ENCODE measurements at regions not wholly inside any gene's neighbourhood (a gene's known extent, or its start where the extent isn't known, plus 50 kb on each side); places are given as distances from the start of the nearest gene placed in this dataset.

GRCh38 chr3:110846971-110847370, 224.6 kb upstream of the NECTIN3 start:
- TF ChIP-seq EGR1 (IDR thresholded peaks at IDR 0.05; ENCODE audit: low read depth in 2 of 2) (no peak), CTCF (IDR thresholded peaks at IDR 0.05; ENCODE audit: low read depth, low read length, missing input control) (no peak), MAX (IDR thresholded peaks at IDR 0.05) (no peak), REST (IDR thresholded peaks at IDR 0.05) (no peak), SP1 (IDR thresholded peaks at IDR 0.05) (no peak), JUND (IDR thresholded peaks at IDR 0.05) (no peak), NR2F2 (IDR thresholded peaks at IDR 0.05) (no peak), RAD21 (IDR thresholded peaks at IDR 0.05) (no peak), TAF1 (conservative IDR thresholded peaks at IDR 0.05) (no peak), FOXA1 (IDR thresholded peaks at IDR 0.05) (no peak), RXRA (IDR thresholded peaks at IDR 0.05) (no peak), YY1 (IDR thresholded peaks at IDR 0.05) (no peak), GABPA (IDR thresholded peaks at IDR 0.05 in 1 of 2, conservative IDR thresholded peaks at IDR 0.05 in 1 of 2) (no peak), ZBTB33 (IDR thresholded peaks at IDR 0.05) (no peak)
